HG03575 (cell line): ENCODE measurements at regions not wholly inside any gene's neighbourhood (a gene's known extent, or its start where the extent isn't known, plus 50 kb on each side); places are given as distances from the start of the nearest gene placed in this dataset.
"Not testable (repeated sequence)": the region's sequence is repeated elsewhere in the genome, so short reads cannot be mapped to it uniquely, and the experiment has no call there.

Experiments used
- ATAC-seq: cut with Tn5 transposase; IDR thresholded peaks from one replicate; pipeline ENCODE4 v1.9.1; 2021; ENCODE audit not compliant: unreplicated experiment, insufficient number of reproducible peaks, low FRiP score; ENCODE audit errors: extremely low read depth

GRCh38 chr7:123271856-123272255, 72.1 kb upstream of the SLC13A1 start:
- no peak for ATAC-seq

- no peak for ATAC-seq
Observed at GRCh38 chr7:123271231-123271630, 71.5 kb upstream of the SLC13A1 start.

- ATAC-seq, result no peak
Observed at GRCh38 chr7:123270570-123270969, 70.8 kb upstream of the SLC13A1 start.

GRCh38 chr7:123265853-123266252, 66.1 kb upstream of the SLC13A1 start:
- no peak for ATAC-seq

GRCh38 chr7:123264820-123265219, 65.1 kb upstream of the SLC13A1 start:
- not testable (repeated sequence) for ATAC-seq

GRCh38 chr7:123260428-123260960, 60.7 kb upstream of the SLC13A1 start:
- ATAC-seq, result no peak

- no peak for ATAC-seq
Observed at GRCh38 chr7:123259759-123260158, 60.0 kb upstream of the SLC13A1 start.
